ENCODE measurements at regions not wholly inside any gene's neighbourhood (a gene's known extent, or its start where the extent isn't known, plus 50 kb on each side); places are given as distances from the start of the nearest gene placed in this dataset.

DNA sequence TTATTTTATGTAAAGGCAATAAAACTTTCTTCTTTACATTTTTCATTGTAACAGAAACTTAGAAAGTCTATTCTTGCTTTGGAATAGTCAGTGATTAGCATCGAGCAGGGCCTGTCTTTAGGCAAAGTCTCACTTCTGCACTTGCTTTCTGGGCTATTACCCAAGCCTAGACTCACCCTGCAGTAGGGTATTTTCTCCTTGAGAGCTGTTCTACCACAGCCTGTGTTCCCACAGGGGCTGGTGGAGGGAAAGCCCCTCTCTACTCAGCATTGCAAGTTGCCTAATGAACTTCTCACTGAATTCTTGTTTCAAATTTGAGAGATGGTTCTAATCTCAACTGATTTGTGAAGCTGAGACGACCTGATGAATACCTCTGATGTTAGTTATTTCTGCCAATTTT, 111.7 kb upstream of the KLHL14 start:
- whole genome bisulfite sequencing (ENCODE audit: insufficient coverage), result 88% methylated on average over 1 of the region's 2 CpGs
- POLR2A ChIA-PET, result no interaction called here

DNA sequence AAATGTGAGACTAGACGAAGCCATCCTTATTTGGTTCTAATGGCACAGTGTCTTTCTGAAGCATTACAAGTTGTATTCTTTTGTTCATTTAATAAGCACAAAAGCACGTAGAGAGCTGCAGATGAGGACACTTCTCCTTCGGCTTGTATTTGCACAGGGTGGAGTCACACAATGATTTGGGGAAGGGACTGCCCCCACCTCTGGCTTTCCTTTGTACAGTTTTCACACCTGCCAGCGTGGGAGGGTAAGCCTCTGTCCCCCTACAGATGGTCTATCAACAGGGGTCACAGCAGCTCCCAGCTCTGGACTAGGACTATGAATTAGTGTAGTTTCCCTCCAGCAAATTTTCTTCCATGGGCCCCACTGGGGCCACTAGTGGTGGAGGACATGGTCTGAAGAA, 108.2 kb upstream of the KLHL14 start:
- DNase-seq, result no peak
- Mint-ChIP-seq H3K27ac (no peak overlapping the region), H3K36me3 (no peaks in the 10 kb centered on the region), H3K9me3 (peaks cover 0 to 14% (median 2%) of the 10 kb centered on the region in 3 donors), H3K4me1 (no peaks in the 10 kb centered on the region), H3K4me3 (no peak overlapping the region), H3K27me3 (no peaks in the 10 kb centered on the region)
- 75% methylated on average over 2 of the region's 4 CpGs for WGBS (ENCODE audit: insufficient coverage)
- Histone ChIP-seq H3K27me3 (replicated peaks in 1 of 2; ENCODE audit: control insufficient read depth in 2 of 2, extremely low read depth in 1 of 2, insufficient read depth in 2 of 2, low read length in 1 of 2) (no peaks in the 10 kb centered on the region), H3K4me3 (ENCODE audit: control insufficient read depth in 1 of 2, extremely low read depth in 1 of 2, low read length in 1 of 2) (no peak overlapping the region), H3K36me3 (ENCODE audit: control insufficient read depth in 2 of 2, extremely low read depth in 1 of 2, insufficient read depth in 1 of 2, low read length in 1 of 2) (no peaks in the 10 kb centered on the region), H3K9me3 (no peaks in the 10 kb centered on the region), H3K4me1 (ENCODE audit: control insufficient read depth in 1 of 2, extremely low read depth in 1 of 2, insufficient read depth in 2 of 2, low read length in 2 of 2) (no peaks in the 10 kb centered on the region), H3K27ac (ENCODE audit: low read length) (no peak overlapping the region)
- ChIA-PET CTCF (no interaction called here), POLR2A (no interaction called here)
- no peak for ATAC-seq (replicated peaks in 1 of 4)

More for the DNA sequence above, 111.7 kb upstream of the KLHL14 start:
- CTCF ChIA-PET, result no interaction called here
- no peaks in the 10 kb centered on the region for H3K36me3 ChIP-seq (ENCODE audit: control insufficient read depth in 2 of 2, extremely low read depth in 1 of 2, insufficient read depth in 1 of 2, low read length in 1 of 2)
- no peaks in the 10 kb centered on the region for H3K27me3 Mint-ChIP-seq
- H3K27ac Mint-ChIP-seq, result no peak overlapping the region
- ATAC-seq (replicated peaks in 1 of 4), result no peak
- no peak overlapping the region for H3K4me3 ChIP-seq (ENCODE audit: control insufficient read depth in 1 of 2, extremely low read depth in 1 of 2, low read length in 1 of 2)
- no peaks in the 10 kb centered on the region for H3K4me1 ChIP-seq (ENCODE audit: control insufficient read depth in 1 of 2, extremely low read depth in 1 of 2, insufficient read depth in 2 of 2, low read length in 2 of 2)
- no peak overlapping the region for H3K27ac ChIP-seq (ENCODE audit: low read length)
- H3K9me3 Mint-ChIP-seq, result peaks cover 0 to 4% (median 2%) of the 10 kb centered on the region in 3 donors
- H3K27me3 ChIP-seq (replicated peaks in 1 of 2; ENCODE audit: control insufficient read depth in 2 of 2, extremely low read depth in 1 of 2, insufficient read depth in 2 of 2, low read length in 1 of 2), result no peaks in the 10 kb centered on the region
- no peaks in the 10 kb centered on the region for H3K9me3 ChIP-seq
- no peaks in the 10 kb centered on the region for H3K36me3 Mint-ChIP-seq
- no peak overlapping the region for H3K4me3 Mint-ChIP-seq
- H3K4me1 Mint-ChIP-seq, result no peaks in the 10 kb centered on the region
- DNase-seq, result peak in 1 of 35 experiments; percentile 2

DNA sequence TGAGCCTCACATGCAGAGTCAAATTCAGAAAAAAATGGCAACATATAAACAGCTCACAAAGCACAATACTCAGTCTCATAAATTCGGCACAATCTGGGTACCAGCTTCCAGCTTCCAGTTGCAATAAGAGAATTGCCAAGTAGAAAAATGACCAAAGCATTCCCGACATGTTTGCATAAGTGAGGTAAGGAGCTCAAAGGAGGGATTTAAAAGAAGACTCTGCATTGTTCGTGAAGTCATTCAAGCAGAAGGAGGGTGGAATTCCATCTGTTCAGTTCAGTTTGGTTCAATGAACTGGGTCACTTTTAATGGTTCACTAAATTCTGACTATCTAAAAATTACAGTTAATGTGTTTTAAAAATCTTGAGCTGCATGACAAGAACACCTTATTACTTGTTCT, 106.7 kb upstream of the KLHL14 start:
- CTCF ChIA-PET, result no interaction called here
- POLR2A ChIA-PET, result no interaction called here
- WGBS (ENCODE audit: insufficient coverage), result 80% methylated on average over 1 of the region's 3 CpGs
- no peaks in the 10 kb centered on the region for H3K4me1 ChIP-seq (ENCODE audit: control insufficient read depth in 1 of 2, extremely low read depth in 1 of 2, insufficient read depth in 2 of 2, low read length in 2 of 2)
- Mint-ChIP-seq H3K36me3 (no peaks in the 10 kb centered on the region), H3K27ac (no peak overlapping the region), H3K4me1 (no peaks in the 10 kb centered on the region), H3K4me3 (no peak overlapping the region), H3K27me3 (no peaks in the 10 kb centered on the region), H3K9me3 (peaks cover 0 to 10% (median 0%) of the 10 kb centered on the region in 3 donors)
- ATAC-seq (replicated peaks in 1 of 4) (no peak), DNase-seq (no peak)
- H3K27ac ChIP-seq (ENCODE audit: low read length), result no peak overlapping the region
- no peak overlapping the region for H3K4me3 ChIP-seq (ENCODE audit: control insufficient read depth in 1 of 2, extremely low read depth in 1 of 2, low read length in 1 of 2)
- H3K36me3 ChIP-seq (ENCODE audit: control insufficient read depth in 2 of 2, extremely low read depth in 1 of 2, insufficient read depth in 1 of 2, low read length in 1 of 2), result no peaks in the 10 kb centered on the region
- H3K9me3 ChIP-seq, result no peaks in the 10 kb centered on the region
- H3K27me3 ChIP-seq (replicated peaks in 1 of 2; ENCODE audit: control insufficient read depth in 2 of 2, extremely low read depth in 1 of 2, insufficient read depth in 2 of 2, low read length in 1 of 2), result no peaks in the 10 kb centered on the region

GRCh38 chr18:32878436-32878835, 105.6 kb upstream of the KLHL14 start:
- CTCF ChIA-PET, result no interaction called here
- ATAC-seq (replicated peaks in 1 of 4) (no peak), DNase-seq (no peak)
- no peaks in the 10 kb centered on the region for H3K9me3 ChIP-seq
- H3K27me3 Mint-ChIP-seq, result no peaks in the 10 kb centered on the region
- H3K27ac Mint-ChIP-seq, result no peak overlapping the region
- POLR2A ChIA-PET, result no interaction called here
- H3K36me3 ChIP-seq (ENCODE audit: control insufficient read depth in 2 of 2, extremely low read depth in 1 of 2, insufficient read depth in 1 of 2, low read length in 1 of 2), result no peaks in the 10 kb centered on the region
- peaks cover 0 to 10% (median 0%) of the 10 kb centered on the region in 3 donors for H3K9me3 Mint-ChIP-seq
- no peak overlapping the region for H3K4me3 Mint-ChIP-seq
- no peaks in the 10 kb centered on the region for H3K27me3 ChIP-seq (replicated peaks in 1 of 2; ENCODE audit: control insufficient read depth in 2 of 2, extremely low read depth in 1 of 2, insufficient read depth in 2 of 2, low read length in 1 of 2)
- WGBS (ENCODE audit: insufficient coverage), result 89% methylated on average over 2 of the region's 2 CpGs
- no peaks in the 10 kb centered on the region for H3K4me1 Mint-ChIP-seq
- no peaks in the 10 kb centered on the region for H3K4me1 ChIP-seq (ENCODE audit: control insufficient read depth in 1 of 2, extremely low read depth in 1 of 2, insufficient read depth in 2 of 2, low read length in 2 of 2)
- no peak overlapping the region for H3K4me3 ChIP-seq (ENCODE audit: control insufficient read depth in 1 of 2, extremely low read depth in 1 of 2, low read length in 1 of 2)
- no peaks in the 10 kb centered on the region for H3K36me3 Mint-ChIP-seq
- H3K27ac ChIP-seq (ENCODE audit: low read length), result no peak overlapping the region

GRCh38 chr18:32877371-32877770, 104.5 kb upstream of the KLHL14 start:
- Histone ChIP-seq H3K27me3 (replicated peaks in 1 of 2; ENCODE audit: control insufficient read depth in 2 of 2, extremely low read depth in 1 of 2, insufficient read depth in 2 of 2, low read length in 1 of 2) (no peaks in the 10 kb centered on the region), H3K4me3 (ENCODE audit: control insufficient read depth in 1 of 2, extremely low read depth in 1 of 2, low read length in 1 of 2) (no peak overlapping the region), H3K4me1 (ENCODE audit: control insufficient read depth in 1 of 2, extremely low read depth in 1 of 2, insufficient read depth in 2 of 2, low read length in 2 of 2) (no peaks in the 10 kb centered on the region), H3K36me3 (ENCODE audit: control insufficient read depth in 2 of 2, extremely low read depth in 1 of 2, insufficient read depth in 1 of 2, low read length in 1 of 2) (no peaks in the 10 kb centered on the region), H3K9me3 (no peaks in the 10 kb centered on the region), H3K27ac (ENCODE audit: low read length) (no peak overlapping the region)
- ATAC-seq (replicated peaks in 1 of 4) (no peak), DNase-seq (no peak)
- H3K4me1 Mint-ChIP-seq, result no peaks in the 10 kb centered on the region
- CTCF ChIA-PET, result no interaction called here
- H3K9me3 Mint-ChIP-seq, result peaks cover 0 to 10% (median 4%) of the 10 kb centered on the region in 3 donors
- H3K36me3 Mint-ChIP-seq, result no peaks in the 10 kb centered on the region
- H3K27ac Mint-ChIP-seq, result no peak overlapping the region
- no peak overlapping the region for H3K4me3 Mint-ChIP-seq
- 88% methylated on average over 1 of the region's 5 CpGs for WGBS (ENCODE audit: insufficient coverage)
- POLR2A ChIA-PET, result interaction anchor here in 1 of 2 donors (0.6 kb wide), 1 partner anchor 9 kb away, joined by 7 read pairs; no protein-coding TSS in a partner anchor
- no peaks in the 10 kb centered on the region for H3K27me3 Mint-ChIP-seq

- Histone ChIP-seq H3K27ac (ENCODE audit: low read length) (no peak overlapping the region), H3K36me3 (ENCODE audit: control insufficient read depth in 2 of 2, extremely low read depth in 1 of 2, insufficient read depth in 1 of 2, low read length in 1 of 2) (no peaks in the 10 kb centered on the region), H3K9me3 (no peaks in the 10 kb centered on the region), H3K4me3 (ENCODE audit: control insufficient read depth in 1 of 2, extremely low read depth in 1 of 2, low read length in 1 of 2) (no peak overlapping the region), H3K4me1 (ENCODE audit: control insufficient read depth in 1 of 2, extremely low read depth in 1 of 2, insufficient read depth in 2 of 2, low read length in 2 of 2) (no peaks in the 10 kb centered on the region), H3K27me3 (replicated peaks in 1 of 2; ENCODE audit: control insufficient read depth in 2 of 2, extremely low read depth in 1 of 2, insufficient read depth in 2 of 2, low read length in 1 of 2) (no peaks in the 10 kb centered on the region)
- WGBS (ENCODE audit: insufficient coverage), result no CpG with 5 or more reads among the region's 1 CpG
- Mint-ChIP-seq H3K27me3 (no peaks in the 10 kb centered on the region), H3K27ac (no peak overlapping the region), H3K36me3 (no peaks in the 10 kb centered on the region), H3K9me3 (peaks cover 0 to 17% (median 7%) of the 10 kb centered on the region in 3 donors), H3K4me3 (no peak overlapping the region), H3K4me1 (no peaks in the 10 kb centered on the region)
- CTCF ChIA-PET, result no interaction called here
- DNase-seq (no peak), ATAC-seq (replicated peaks in 1 of 4) (no peak)
- POLR2A ChIA-PET, result no interaction called here
These were observed 102.8 kb upstream of the KLHL14 start for GRCh38 chr18:32875625-32876024.

- no peaks in the 10 kb centered on the region for H3K36me3 ChIP-seq (ENCODE audit: control insufficient read depth in 2 of 2, extremely low read depth in 1 of 2, insufficient read depth in 1 of 2, low read length in 1 of 2)
- Mint-ChIP-seq H3K9me3 (peaks cover 0 to 7% (median 6%) of the 10 kb centered on the region in 3 donors), H3K27me3 (no peaks in the 10 kb centered on the region), H3K4me1 (peaks cover 0 to 4% (median 0%) of the 10 kb centered on the region in 3 donors), H3K4me3 (no peak overlapping the region), H3K27ac (no peak overlapping the region), H3K36me3 (no peaks in the 10 kb centered on the region)
- DNase-seq (no peak), ATAC-seq (replicated peaks in 1 of 4) (no peak)
- H3K27ac ChIP-seq (ENCODE audit: low read length), result no peak overlapping the region
- no peaks in the 10 kb centered on the region for H3K9me3 ChIP-seq
- no peaks in the 10 kb centered on the region for H3K27me3 ChIP-seq (replicated peaks in 1 of 2; ENCODE audit: control insufficient read depth in 2 of 2, extremely low read depth in 1 of 2, insufficient read depth in 2 of 2, low read length in 1 of 2)
- H3K4me1 ChIP-seq (ENCODE audit: control insufficient read depth in 1 of 2, extremely low read depth in 1 of 2, insufficient read depth in 2 of 2, low read length in 2 of 2), result no peaks in the 10 kb centered on the region
- H3K4me3 ChIP-seq (ENCODE audit: control insufficient read depth in 1 of 2, extremely low read depth in 1 of 2, low read length in 1 of 2), result no peak overlapping the region
- WGBS (ENCODE audit: insufficient coverage), result 83% methylated on average over 2 of the region's 4 CpGs
- POLR2A ChIA-PET, result no interaction called here
- CTCF ChIA-PET, result no interaction called here
These were observed 99.0 kb upstream of the KLHL14 start for GRCh38 chr18:32871786-32872185.
